CMK (cell line): ENCODE measurements at regions not wholly inside any gene's neighbourhood (a gene's known extent, or its start where the extent isn't known, plus 50 kb on each side); places are given as distances from the start of the nearest gene placed in this dataset.
A peak's percentile ranks its signal among the peaks of the same experiment; 100 is the strongest.

Experiments
- DNase-seq: peaks from one replicate; pipeline ENCODE4 v3.0.0-alpha.2; 2010; ENCODE audit warnings: low read depth

DNA sequence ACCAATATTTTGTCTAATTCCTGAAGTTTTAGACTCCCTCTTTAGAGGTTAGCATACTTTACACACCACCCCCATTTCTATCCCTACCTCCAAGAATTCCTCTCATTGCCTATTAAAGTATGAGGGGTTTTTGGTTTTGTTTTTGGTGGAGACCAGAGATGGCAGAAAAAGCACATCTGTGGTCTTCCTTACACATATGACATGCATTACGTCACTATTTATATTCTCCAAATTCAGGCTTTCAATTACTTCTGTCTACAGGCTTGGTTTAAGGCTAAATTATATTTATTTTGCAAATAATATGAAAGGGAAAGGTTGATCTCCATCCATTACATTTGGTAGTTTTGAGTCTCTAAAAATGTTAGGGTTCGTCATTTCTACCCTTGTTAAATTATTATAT is 674.6 kb downstream of the LMO4 start:
- no peak for DNase-seq

DNA sequence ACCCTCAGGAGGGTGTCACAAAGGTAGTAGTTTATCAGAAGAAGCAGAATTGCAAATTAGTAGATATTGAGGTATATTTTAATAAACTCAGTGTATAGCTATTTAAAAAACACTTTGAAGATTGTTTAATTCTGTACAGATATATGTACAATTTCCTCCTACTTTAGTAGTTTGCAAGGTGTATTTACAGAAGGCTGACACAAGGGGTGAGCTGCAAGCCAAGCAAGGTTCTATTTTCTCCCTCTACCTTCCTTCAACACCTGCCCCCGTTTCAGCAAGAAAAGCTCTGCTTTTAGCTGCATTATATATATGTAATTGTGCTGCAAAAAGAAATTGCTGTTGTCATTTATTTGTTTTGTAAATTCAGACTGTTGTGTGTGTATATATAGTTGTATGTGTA is 674.2 kb upstream of the PKN2 start:
- no peak for DNase-seq

DNA sequence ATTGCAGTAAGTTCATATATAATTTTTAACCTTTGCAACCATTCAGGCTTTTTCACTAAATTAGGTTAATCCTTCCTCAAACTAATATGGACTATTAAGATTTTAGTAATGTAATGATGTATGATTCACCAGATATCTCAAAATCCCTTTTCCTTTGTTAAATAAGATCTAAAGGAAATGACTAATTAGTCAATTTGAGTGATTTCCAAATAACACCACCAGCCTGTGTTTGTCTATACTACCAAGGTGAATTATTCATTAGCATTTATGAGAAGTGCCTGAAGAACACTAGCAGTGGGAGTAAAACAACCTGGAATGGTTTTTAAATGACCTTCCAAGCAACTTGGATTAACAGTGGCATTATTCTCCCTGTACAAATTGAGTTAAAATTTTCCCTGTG is 670.6 kb upstream of the PKN2 start:
- no peak for DNase-seq

DNA sequence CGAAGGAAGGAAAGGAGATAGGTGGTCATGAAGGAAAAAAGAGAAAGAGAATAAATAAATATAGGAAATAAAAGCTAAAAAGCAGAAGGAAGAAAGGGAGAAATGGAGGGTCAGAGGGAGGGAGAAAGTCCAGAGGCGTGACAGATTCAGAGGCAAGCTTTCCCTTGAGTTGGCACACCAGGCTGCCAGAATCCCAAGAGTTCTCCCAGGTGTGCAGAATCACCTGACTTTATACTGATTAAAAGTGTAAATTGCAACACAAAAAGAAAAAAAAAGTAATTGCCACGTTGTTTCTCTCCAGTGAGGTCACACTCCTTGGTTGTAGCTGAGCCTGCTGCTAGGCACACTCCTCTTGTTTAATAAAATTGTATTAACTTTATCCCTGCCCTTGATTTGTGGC is 669.9 kb upstream of the PKN2 start:
- no peak for DNase-seq

DNA sequence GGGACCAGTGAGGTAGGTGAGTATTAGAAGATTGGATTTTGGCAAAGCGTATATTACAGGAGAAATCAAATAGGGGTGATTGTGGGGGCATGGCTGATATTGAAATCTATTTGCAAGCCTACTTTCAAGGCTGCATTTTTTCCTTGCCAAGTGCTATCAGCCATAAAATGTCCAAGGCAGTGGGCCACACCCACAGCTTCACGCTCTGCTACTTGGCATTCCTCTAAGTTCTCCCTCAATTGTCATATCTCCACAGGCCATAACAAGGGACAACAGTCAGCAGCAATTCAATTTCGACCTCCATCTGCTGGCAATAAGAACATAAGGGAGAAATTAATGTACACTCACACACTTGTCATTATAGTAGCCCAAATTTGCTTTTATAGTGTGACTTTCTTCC is 667.1 kb upstream of the PKN2 start:
- no peak for DNase-seq

DNA sequence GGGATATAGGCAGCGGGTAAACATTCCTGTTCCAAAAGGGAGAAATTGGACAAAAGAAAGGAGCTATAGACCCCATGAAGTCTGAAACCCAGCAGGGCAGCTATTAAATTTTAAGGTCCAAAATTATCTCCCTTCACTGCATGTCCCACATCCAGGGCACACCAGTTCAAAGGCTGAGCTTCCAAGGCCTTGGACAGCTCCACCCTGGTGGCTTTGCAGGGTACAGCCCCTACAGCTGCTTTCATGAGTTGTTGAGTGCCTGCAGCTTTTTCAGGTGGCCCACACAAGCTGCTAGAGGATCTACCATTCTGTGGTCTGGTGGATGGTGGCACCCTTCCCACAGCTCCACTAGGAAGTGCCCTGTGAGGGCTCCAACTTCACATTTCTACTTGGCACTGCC is 662.5 kb upstream of the PKN2 start:
- no peak for DNase-seq

DNA sequence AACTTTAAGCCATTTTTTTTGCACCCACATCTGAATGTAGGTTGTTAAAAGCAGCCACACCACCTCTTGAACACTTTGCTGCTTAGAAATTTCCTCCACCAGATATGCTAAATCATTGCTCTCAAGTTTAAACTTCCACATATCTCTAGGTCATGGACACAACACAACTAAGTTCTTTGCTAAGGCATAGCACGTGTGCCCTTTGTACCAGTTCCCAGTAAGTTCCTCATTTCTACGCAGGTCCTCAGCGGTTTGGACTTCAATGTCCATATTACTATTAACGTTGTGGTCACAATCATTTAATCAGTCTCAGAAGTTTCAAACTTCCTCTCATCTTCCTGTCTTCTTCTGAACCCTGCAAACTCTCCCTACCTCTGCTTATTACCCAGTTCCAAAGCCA is 661.6 kb upstream of the PKN2 start:
- DNase-seq: no peak

DNA sequence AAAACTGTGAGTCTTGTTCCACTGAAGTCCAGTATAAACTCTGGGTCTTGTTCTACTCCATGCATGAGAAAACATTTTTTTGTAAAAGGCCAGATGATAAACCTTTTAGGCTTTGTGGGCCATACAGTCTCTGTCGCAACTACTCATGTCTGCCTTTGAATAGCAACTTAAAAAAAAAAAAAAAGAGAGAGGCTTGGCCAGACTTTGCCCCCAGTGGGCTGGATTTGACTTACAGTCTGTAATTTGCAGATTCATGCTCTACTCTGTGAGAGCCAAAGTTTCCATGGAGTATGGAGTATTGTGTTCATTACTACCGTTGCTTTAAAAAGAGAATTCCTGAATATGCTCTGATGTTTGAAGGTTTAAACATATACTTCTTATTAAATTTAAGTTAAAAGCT is 654.9 kb upstream of the PKN2 start:
- no peak for DNase-seq

DNA sequence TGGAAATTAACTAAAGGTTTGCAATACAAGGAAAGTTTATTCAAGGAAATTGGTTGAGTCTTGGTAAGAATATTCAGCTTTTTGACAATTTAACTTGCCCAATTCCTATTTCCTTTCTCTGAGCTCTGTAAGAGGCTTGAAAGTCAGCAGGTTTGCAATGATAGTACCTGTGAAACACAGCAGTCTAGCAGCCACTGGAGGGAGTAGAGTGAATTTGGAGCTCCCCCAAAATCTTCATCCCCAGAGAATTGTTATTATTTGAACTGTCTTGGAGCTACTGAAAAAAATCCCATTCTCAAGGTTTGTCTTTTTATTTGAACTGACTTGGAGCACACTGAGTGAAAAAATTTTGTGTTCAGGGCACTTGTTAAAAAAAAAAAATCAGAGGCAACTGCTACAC is 654.2 kb upstream of the PKN2 start:
- DNase-seq: no peak

DNA sequence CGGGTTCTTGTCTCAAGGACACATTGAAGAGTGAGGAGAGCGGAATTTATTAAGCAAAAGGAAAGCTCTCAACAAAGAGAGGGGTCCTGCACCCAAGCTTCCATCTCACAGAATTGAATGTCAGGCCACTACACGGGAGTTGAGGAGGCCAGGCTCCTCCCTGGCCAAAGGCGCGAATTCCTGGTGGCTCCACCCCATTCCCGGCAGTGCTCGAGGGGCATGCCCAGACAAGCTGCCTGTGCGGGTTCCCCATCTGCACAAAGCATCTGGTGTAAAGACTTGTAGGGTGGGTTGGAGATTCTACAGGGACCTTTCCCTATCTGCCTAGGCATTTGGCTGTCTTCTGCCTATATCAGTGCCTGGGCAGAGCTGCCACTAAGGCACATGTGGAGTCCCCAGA is 648.5 kb upstream of the PKN2 start:
- DNase-seq: no peak

DNA sequence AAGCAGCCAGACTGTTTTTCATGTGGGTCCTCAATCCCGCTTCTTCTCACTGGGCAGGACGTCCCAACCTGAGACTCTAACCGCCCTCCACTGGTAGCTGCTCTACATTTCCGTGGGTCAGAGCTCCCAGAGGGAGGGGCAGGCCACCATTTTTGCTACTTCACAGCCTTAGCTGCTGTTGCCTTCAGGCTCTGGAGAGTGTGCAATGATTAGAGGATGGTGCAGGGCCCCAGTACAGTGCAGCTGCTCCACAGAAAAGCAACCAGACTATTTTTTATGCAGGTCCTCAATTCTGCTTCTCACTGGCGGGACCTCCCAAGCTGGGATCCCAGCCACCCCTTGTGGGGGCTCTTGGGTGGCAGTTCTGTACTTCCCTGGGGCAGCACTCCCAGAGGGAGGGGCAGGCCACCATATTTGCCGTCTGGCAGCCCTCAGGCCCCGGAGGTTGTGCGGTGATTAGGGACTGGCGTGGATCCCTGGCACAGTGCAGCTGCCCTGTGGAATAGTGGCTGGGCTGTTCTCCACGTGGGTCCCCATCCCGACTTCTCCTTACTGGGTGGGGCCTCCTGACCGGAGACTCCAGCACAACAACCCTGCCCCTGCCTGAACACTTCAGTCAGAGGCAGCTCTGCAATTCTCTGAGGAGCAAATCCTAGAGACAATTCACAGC is 647.6 kb upstream of the PKN2 start:
- no peak for DNase-seq

DNA sequence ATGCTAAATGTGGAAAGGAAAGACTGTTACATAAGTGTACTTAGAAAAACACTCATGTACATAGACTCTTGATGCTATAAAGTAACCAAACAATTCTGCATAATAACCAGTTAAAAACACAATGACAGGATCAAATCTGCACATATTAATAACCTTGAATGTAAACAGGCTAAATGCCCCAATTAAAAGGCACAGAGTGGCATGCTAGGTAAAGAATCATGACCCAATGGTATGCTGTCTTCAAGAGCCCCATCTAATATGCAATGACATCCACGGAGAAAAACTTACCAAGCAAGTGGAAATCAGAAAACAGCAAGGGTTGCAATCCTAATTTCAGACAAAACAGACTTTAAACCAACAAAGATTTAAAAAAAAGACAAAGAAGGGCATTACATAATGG is 644.8 kb upstream of the PKN2 start:
- no peak for DNase-seq

DNA sequence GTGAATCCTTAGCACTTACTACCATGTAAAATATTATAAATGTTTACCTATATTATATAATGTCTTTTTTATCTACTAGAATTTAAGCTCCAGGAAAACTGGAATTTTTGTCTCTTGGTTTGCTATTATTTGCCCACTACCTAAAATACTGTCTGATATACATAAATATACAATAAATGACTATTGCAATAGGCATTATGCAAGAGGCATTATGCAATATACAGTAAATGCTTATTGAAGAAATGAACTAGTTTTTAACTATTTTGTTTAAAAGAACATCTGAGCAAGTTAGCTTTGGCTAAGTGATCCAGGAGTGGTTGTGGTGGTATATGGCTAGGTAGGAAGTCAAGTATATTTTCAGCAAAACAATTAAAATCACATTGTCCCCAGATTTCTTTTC is 640.2 kb upstream of the PKN2 start:
- no peak for DNase-seq

DNA sequence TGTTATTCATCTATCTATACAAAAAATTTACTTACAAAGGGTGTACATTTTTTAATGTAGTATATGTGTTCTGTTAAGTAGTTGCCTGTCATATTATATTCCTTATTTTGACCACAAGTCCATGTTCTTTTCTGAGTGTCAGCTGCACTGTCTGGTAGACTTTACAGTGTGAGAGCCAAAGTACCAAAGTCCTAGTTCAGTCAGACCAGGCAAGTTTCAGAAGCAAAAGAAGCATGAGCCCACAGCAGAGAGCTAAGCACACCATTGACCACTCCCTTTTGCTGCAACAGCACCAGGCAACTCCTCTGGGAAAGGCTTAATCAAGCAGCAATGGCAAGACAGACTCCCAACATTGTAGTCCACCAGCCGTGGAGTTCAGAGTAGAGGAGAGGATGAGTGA is 631.9 kb upstream of the PKN2 start:
- DNase-seq: no peak

DNA sequence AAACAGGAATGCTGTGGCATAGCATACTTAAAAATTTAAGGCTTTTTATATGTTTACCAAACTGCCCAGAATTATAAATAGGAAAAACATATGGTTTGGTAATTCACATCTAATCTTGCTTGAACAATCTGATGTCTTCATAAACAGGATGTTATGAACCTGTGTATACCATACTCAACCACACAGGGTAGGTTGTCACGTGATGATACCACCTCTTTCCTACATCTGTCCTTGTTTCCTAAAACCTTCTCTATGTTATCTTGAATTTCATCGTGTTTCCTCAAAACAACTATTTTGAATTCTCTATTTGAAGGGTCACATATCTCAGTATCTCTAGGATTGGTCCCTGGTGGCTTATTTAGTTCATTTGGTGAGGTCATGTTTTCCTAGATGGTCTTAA is 631.0 kb upstream of the PKN2 start:
- no peak for DNase-seq

DNA sequence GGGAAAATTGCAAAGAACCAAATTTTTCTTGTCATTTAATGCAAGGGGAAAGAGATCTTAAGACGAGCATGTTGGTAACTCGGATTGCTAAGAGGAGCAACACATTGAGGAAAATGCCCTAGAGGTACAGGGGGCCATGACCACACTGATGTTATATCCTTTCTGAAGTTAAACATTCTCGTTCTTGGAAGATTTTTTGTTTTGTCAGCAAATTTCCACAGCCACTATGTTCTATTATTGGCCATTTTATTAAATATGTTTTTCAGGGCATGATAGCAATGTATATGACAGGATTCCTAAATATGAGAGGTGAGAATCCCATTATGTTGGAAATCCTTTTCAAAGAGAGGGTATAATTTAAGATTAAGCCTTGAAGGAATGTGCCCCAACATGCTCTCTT is 627.2 kb upstream of the PKN2 start:
- DNase-seq: no peak

DNA sequence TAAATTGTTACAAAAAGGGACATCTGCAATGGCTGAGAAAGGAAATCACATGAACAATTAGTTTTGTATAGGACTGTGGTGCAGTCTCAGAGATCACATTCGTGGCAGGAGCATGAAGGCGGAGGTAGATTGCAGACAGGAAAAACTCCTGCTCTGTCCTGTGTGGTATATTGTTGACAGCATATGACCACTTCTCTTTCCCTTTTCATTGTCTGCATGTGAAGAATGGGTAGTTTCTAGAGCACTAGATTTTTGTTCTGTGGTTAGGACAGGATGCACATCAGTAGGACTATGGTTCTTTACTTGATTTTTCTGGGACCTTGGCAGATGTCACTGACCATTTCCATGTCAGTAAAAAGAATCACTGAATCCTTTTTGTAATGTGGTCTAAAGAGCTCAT is 625.9 kb upstream of the PKN2 start:
- DNase-seq: no peak

DNA sequence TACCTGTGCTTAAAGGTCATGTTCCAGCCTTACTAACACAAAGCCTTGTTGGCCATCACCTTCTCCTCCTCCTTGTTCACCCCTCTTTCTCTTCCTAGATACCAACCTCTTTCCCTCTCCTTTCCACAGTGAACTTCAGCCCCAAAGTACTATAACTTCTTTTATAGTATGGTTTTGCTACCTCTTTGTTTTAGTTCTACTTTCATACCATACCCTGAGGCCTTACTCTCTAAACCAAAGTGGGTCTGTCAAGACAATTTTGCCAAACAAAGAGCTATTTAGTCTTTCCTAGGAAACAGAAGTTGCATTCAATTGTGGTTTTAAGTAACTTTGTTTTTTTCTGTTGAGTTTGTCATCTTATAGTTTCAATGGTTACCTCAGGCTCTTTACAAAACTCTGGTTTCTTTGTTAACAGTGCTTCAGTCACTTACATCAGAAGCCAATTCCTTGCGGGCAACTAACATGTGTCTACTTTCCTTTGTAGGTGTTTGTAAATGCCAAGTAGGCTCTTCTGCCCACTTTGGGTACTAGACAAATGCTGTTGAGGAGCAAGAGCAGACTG is 623.9 kb upstream of the PKN2 start:
- no peak for DNase-seq

DNA sequence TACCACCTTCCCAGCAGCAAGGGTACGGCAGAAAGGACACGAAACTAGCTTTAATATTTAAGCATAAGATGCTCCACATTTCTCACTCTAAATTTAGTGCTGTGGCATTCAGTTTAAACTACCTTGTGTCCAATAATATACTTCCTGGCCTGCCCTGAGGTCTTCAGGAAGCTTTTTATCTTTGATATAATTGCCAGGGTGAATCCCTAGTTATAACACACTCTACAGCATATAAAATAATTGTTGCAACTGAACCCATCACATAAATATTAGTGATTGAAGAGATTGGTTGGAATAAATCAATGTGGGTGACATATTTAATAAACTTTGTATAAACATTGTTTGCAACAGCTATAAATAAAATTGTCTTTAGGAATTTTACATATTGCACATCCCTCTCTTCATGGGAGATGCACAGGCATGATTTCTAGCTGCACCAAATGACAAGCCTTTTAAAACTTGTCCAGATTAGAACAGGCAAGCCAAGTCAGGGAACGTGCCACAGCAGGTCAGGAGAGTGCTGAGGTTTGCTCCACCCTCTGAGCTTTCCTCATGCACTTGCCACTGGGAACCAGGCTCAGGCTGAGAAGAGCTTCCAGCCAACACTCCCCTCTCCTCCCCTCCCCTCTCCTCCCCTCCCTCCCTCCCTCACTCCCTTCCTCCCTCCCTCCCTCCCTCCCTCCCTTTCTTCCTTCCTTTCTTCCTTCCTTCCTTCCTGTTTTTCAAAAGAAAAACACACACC is 623.2 kb upstream of the PKN2 start:
- DNase-seq: no peak

DNA sequence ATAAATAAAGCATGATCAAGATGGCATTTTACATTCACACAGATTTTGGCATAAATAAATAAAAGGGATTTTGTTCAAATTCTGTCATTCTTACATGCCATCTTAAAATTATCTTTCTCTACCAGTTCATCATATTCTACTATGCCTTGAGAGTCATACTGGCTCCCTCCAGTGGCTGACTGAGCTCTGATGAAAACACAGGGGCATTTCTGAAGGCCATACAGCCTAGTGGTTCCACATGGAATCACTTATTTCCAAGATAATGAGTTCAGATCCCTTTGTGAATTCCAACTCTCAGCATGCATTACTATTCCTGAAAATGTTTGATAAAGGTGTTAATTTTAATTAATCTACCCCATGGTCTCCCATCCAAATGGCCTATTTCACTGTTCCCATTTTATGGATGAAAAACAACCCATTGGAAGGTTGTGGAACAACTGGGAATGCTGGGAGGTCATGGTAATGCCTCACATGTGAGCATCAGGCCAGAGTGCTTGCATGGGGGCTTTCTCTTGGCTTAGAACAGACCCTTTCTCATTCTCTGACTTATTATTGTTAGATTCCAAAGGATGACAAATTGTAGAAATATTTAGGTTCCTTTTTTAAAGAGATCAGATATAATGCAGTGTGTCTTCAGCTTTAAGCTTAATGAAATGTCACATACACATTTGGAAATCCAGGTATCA is 622.4 kb upstream of the PKN2 start:
- DNase-seq: peak; percentile 2

DNA sequence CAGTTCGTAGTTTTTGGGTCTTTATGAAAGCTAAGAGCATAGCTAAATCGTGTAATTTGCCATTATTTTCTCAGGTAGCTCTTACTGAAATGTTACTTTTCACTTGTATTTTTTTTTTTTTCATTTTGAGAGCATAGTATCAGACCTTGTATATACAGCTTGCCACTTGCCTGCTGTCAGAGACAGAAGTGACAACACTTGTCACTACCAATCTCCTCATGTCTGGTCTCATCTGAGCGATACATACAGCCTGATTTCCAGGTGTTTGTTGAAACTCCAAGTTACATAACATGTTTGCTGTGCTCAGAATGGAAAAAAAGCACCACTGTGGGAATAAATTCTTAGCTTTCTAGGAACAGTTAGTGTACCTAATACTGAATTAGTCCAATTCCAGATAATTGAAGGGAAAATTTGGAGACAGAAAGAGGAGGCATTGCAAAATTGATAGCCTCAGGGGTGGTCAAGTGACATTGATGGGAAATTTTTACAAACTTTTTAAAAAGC is 621.4 kb upstream of the PKN2 start:
- DNase-seq: no peak

DNA sequence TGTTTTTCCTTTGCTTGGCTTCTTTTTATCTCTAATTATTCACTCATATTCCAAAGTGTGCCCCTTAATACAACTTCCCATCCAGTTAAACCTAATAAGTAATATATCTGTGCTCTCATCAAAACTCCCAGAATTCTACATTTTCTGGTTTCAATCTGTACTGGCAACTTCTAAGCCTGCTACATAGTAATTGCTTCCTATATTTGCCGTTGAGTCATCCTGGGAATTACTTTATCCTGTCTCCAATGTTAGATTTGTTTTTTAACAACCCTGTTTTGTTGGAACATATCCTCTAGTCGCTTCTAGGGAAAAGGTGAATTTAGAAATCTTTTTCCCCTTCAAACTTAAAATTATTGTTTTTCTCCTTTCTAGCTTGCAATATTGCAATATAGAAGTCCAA is 620.5 kb upstream of the PKN2 start:
- DNase-seq: no peak

DNA sequence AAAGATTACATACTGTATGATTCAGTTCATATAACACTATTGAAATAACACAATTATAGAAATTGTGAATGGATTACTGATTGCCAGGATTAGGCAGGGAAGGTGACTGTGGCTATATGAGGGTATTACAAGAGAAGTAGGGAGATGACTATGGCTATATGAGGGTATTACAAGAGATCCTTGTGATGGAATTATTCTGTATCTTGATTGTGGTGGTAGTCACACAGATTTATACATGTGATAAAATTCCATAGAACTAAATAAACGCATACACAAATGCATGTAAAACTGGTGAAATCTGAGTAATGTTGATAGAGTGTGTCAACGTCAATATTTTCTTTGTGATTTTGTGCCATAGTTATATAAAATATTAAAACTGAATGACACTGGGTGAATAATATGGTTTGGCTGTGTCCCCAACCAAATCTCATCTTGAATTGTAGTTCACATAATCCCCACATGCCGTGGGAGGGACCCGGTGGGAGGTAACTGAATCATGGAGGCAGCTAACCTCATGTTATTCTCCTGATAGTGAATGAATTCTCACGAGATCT is 615.6 kb upstream of the PKN2 start:
- DNase-seq: no peak
